Retinal pigment epithelial cell (primary cell): ENCODE measurements at regions not wholly inside any gene's neighbourhood (a gene's known extent, or its start where the extent isn't known, plus 50 kb on each side); places are given as distances from the start of the nearest gene placed in this dataset.

Experiments used
- DNase-seq: peaks from one replicate; pipeline ENCODE4 v3.0.0-alpha.2; 2010; ENCODE audit warnings: low read depth
- H3K4me3 ChIP-seq: 2 replicates; pipeline ENCODE4 v1.5.1; 2011; ENCODE audit warnings: mild to moderate bottlenecking, low read length, control low read depth, moderate library complexity
- TF ChIP-seq, protein P1 (sequence below): conservative IDR thresholded peaks from 2 replicates; pipeline ENCODE4 v1.5.1; 2011; ENCODE audit warnings: low read depth, low read length, control low read depth, inconsistent platforms

- no peak for DNase-seq
- TF ChIP-seq, protein P1, sequence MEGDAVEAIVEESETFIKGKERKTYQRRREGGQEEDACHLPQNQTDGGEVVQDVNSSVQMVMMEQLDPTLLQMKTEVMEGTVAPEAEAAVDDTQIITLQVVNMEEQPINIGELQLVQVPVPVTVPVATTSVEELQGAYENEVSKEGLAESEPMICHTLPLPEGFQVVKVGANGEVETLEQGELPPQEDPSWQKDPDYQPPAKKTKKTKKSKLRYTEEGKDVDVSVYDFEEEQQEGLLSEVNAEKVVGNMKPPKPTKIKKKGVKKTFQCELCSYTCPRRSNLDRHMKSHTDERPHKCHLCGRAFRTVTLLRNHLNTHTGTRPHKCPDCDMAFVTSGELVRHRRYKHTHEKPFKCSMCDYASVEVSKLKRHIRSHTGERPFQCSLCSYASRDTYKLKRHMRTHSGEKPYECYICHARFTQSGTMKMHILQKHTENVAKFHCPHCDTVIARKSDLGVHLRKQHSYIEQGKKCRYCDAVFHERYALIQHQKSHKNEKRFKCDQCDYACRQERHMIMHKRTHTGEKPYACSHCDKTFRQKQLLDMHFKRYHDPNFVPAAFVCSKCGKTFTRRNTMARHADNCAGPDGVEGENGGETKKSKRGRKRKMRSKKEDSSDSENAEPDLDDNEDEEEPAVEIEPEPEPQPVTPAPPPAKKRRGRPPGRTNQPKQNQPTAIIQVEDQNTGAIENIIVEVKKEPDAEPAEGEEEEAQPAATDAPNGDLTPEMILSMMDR = no peak
- no peak overlapping the region for H3K4me3 ChIP-seq
Measured at GRCh38 chr16:51535591-51535990, 384.5 kb upstream of the SALL1 start.

GRCh38 chr16:51532551-51532950 lies 381.5 kb upstream of the SALL1 start:
- no peak for DNase-seq
- no peak overlapping the region for H3K4me3 ChIP-seq
- TF ChIP-seq, protein P1 = no peak

GRCh38 chr16:51531271-51531670 lies 380.2 kb upstream of the SALL1 start:
- H3K4me3 ChIP-seq = no peak overlapping the region
- TF ChIP-seq, protein P1 = no peak
- no peak for DNase-seq

GRCh38 chr16:51527349-51527748 lies 376.3 kb upstream of the SALL1 start:
- TF ChIP-seq, protein P1 = no peak
- no peak for DNase-seq
- H3K4me3 ChIP-seq = no peak overlapping the region

DNA sequence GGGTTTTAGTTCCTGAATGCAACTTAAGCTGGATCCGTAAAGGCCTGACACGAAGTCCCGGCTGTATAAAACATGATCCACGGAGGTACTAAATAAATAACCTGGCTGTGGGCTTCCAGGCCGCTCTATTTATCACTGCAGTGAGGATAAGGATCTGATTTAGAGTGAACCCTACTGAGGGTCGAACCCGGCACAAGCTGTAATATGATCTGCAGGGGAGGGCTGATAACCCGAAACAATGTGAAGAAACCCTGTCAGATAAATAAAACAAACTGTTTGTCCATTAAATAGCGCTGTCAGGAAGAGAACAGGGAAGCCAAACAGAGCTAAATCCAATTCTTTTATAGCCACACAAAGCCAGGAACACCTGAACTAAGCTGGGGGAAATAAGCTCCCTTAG lies 375.6 kb upstream of the SALL1 start:
- TF ChIP-seq, protein P1 = no peak
- H3K4me3 ChIP-seq = no peak overlapping the region
- DNase-seq = no peak

DNA sequence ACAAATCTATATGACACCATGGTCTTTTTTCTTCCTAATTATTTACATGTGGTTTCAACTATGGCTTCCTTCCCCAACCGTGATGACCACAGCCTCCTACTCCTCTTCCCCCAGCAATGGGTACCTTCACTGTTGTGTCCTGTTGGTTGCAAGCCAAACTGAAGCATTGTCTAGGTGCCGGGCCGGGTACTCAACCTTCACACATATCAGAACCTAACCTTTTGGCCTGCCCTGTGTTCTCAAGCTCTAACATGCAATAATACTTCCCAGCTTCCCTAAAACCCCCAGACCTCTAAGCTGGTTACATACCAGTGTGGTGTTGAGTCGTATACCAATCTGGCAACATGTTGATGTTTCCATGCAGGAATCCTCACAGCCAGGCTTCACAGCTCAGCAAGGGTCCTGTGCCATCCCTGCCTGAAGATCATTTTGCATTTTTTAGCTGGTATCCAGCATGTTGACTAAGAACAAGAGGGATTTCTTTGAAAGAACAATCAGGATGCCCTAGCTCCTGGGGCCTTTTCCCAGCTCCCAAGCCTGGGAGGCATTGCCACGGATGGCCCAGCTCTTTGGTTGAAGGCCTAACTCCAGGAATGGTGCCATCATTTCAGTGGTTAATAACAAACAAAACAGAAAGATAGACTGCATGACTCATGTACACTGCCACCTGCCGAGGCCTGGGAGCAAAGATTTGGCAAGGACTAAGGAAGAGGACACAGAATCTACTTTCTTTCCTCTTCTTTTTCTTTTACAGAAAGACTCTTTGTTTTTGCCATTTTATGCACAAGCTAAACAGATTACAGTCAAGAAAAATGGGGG lies 373.7 kb upstream of the SALL1 start:
- no peak for DNase-seq
- TF ChIP-seq, protein P1 = peak; percentile 14
- H3K4me3 ChIP-seq = no peak overlapping the region

- no peak for DNase-seq
- TF ChIP-seq, protein P1 = no peak
- no peak overlapping the region for H3K4me3 ChIP-seq
Measured at GRCh38 chr16:51524070-51524469, 373.0 kb upstream of the SALL1 start.
